Lower leg skin (tissue), 4 donors: ENCODE measurements at regions not wholly inside any gene's neighbourhood (a gene's known extent, or its start where the extent isn't known, plus 50 kb on each side); places are given as distances from the start of the nearest gene placed in this dataset.

ENCODE experiments used
- DNase-seq, 2 donors: peaks; one replicate each; pipeline ENCODE4 v3.0.0-alpha.2; 2019; ENCODE audit warnings: low spot score in 2 of 2
- H3K4me3 ChIP-seq: fragments of 200-600 bp; sonication (generic); 2 replicates; pipeline ENCODE4 v1.5.1; 2017; ENCODE audit warnings: mild to moderate bottlenecking, low read depth; ENCODE audit not compliant: poor library complexity, severe bottlenecking
- POLR2A ChIP-seq, 2 donors: fragments of 450-650 bp; IDR thresholded peaks; one replicate each; pipeline ENCODE4 v1.6.1; 2016 to 2017; ENCODE audit warnings: antibody characterized with exemption in 2 of 2, mild to moderate bottlenecking in 1 of 2, moderate library complexity in 1 of 2
- WGBS, 2 donors: methylation state at CpG; one replicate each; pipeline ENCODE4 v1.1.5; 2018; 5-methylcytosine and 5-hydroxymethylcytosine counted together
- intact Hi-C: fragments of 100-400 bp; cut with DNase I; formaldehyde crosslinking; loops from one replicate; pipeline ENCODE4 v1.15.0; 2023; ENCODE audit warnings: low total_unique reads
- TF ChIP-seq, protein P1 (sequence below), 3 donors: fragments of 450-650 bp; IDR thresholded peaks; one replicate each; pipeline ENCODE4 v1.5.1; 2016; ENCODE audit warnings: antibody characterized with exemption in 3 of 3, mild to moderate bottlenecking in 3 of 3, moderate library complexity in 2 of 3

- intact Hi-C loops = no loop called here
- no peak overlapping the region for H3K4me3 ChIP-seq
- WGBS, 2 donors = 60 to 73% methylated on average over 1 of the region's 1 CpG
- DNase-seq = no peak
- TF ChIP-seq, protein P1, sequence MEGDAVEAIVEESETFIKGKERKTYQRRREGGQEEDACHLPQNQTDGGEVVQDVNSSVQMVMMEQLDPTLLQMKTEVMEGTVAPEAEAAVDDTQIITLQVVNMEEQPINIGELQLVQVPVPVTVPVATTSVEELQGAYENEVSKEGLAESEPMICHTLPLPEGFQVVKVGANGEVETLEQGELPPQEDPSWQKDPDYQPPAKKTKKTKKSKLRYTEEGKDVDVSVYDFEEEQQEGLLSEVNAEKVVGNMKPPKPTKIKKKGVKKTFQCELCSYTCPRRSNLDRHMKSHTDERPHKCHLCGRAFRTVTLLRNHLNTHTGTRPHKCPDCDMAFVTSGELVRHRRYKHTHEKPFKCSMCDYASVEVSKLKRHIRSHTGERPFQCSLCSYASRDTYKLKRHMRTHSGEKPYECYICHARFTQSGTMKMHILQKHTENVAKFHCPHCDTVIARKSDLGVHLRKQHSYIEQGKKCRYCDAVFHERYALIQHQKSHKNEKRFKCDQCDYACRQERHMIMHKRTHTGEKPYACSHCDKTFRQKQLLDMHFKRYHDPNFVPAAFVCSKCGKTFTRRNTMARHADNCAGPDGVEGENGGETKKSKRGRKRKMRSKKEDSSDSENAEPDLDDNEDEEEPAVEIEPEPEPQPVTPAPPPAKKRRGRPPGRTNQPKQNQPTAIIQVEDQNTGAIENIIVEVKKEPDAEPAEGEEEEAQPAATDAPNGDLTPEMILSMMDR (IDR thresholded peaks at IDR 0.05) = no peak
- no peak for TF ChIP-seq POLR2A (IDR thresholded peaks at IDR 0.05)
These were observed 1141.6 kb downstream of the KCNT2 start for GRCh38 chr1:195466639-195467038.

DNA sequence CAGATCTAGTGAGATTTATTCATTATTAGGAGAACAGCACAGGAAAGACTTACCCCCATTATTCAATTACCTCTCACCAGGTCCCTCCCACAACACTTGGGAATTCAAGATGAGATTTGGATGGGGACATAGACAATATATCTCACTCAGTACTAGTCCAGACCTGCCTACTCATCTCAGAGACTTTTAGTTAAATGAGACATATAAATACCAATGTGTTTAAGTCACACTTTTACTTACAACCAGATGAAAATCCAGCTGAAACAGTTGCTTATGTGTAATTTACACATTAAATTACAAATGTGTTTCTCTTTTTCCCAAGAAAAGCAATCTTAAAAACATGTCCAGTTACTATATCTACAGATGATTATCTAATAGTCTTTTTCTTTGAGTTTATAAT is 1145.6 kb downstream of the KCNT2 start:
- DNase-seq = no peak
- H3K4me3 ChIP-seq = no peak overlapping the region
- TF ChIP-seq, protein P1 (IDR thresholded peaks at IDR 0.05) = no peak
- TF ChIP-seq POLR2A (IDR thresholded peaks at IDR 0.05) = no peak
- intact Hi-C loops = no loop called here

- no peak for TF ChIP-seq POLR2A (IDR thresholded peaks at IDR 0.05)
- H3K4me3 ChIP-seq = no peak overlapping the region
- WGBS, 2 donors = 90 to 91% methylated on average over 2 of the region's 2 CpGs
- DNase-seq = no peak
- intact Hi-C loops = no loop called here
These were observed 1146.1 kb downstream of the KCNT2 start for GRCh38 chr1:195462152-195462551.

DNA sequence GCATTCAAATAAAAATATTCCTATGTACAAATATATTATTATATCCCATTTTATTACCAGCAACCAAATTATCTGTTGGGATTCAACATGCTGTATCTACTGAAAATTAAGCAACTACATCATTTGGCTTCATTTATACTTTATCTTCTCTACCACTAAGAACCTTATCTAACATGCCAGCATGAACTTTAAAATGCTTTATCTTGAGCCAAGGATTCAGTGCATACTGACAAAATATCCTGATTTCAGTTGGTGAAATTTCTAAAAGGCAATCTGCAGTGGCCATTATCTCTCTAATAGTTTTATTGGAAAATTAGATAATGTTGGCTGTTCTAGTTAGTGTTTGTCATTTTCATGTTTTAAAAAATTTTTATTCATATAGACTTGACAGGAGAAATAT is 1149.9 kb downstream of the KCNT2 start:
- no peak for TF ChIP-seq POLR2A (IDR thresholded peaks at IDR 0.05)
- TF ChIP-seq, protein P1 (IDR thresholded peaks at IDR 0.05) = no peak
- H3K4me3 ChIP-seq = no peak overlapping the region
- intact Hi-C loops = no loop called here
- no peak for DNase-seq

GRCh38 chr1:195450794-195451193 is 1157.4 kb downstream of the KCNT2 start:
- TF ChIP-seq, protein P1 (IDR thresholded peaks at IDR 0.05) = no peak
- no peak for TF ChIP-seq POLR2A (IDR thresholded peaks at IDR 0.05)
- DNase-seq = no peak
- H3K4me3 ChIP-seq = no peak overlapping the region
- 73 to 74% methylated on average over 2 of the region's 2 CpGs for WGBS, 2 donors
- intact Hi-C loops = no loop called here

- no peak for DNase-seq
- intact Hi-C loops = no loop called here
- no peak for TF ChIP-seq POLR2A (IDR thresholded peaks at IDR 0.05)
- TF ChIP-seq, protein P1 (IDR thresholded peaks at IDR 0.05) = no peak
- WGBS, 2 donors = 75 to 83% methylated on average over 2 of the region's 2 CpGs
- no peak overlapping the region for H3K4me3 ChIP-seq
These were observed 1168.6 kb downstream of the KCNT2 start for GRCh38 chr1:195439661-195440060.
